DOHH2 (cell line): ENCODE measurements at regions not wholly inside any gene's neighbourhood (a gene's known extent, or its start where the extent isn't known, plus 50 kb on each side); places are given as distances from the start of the nearest gene placed in this dataset.

ENCODE experiments used
- EZH2phosphoT487 ChIP-seq: fragments of 200-600 bp; sonication (generic); IDR thresholded peaks from 2 replicates; pipeline ENCODE4 v1.6.1; 2017; ENCODE audit warnings: borderline replicate concordance, mild to moderate bottlenecking, antibody characterized with exemption, low read length, moderate library complexity, mixed read lengths
- TF ChIP-seq, protein P1 (sequence below): fragments of 200-600 bp; sonication (generic); IDR thresholded peaks from one replicate; pipeline ENCODE4 v1.5.1; 2014; ENCODE audit warnings: antibody characterized with exemption, mild to moderate bottlenecking, low read depth, low read length; ENCODE audit not compliant: poor library complexity, severe bottlenecking

DNA sequence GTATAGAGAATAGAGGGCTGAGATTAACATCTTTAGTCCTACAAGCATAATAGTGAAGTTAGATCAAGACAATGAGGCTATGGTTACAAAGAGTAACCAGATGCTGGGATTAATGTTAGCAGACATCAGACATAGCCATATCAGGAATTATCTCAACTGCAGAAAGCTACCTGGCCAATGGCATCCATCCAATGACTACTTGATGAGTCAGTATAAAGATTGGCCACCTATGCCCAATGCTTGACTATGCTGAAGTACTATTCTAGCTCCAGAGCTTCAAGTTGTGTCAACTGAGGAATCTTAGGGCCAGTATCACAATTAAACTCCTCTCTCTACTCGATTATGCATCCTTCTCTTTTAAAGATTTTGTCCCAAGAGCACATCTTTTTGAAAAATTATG is 541.4 kb downstream of the PRELID2 start:
- TF ChIP-seq, protein P1, sequence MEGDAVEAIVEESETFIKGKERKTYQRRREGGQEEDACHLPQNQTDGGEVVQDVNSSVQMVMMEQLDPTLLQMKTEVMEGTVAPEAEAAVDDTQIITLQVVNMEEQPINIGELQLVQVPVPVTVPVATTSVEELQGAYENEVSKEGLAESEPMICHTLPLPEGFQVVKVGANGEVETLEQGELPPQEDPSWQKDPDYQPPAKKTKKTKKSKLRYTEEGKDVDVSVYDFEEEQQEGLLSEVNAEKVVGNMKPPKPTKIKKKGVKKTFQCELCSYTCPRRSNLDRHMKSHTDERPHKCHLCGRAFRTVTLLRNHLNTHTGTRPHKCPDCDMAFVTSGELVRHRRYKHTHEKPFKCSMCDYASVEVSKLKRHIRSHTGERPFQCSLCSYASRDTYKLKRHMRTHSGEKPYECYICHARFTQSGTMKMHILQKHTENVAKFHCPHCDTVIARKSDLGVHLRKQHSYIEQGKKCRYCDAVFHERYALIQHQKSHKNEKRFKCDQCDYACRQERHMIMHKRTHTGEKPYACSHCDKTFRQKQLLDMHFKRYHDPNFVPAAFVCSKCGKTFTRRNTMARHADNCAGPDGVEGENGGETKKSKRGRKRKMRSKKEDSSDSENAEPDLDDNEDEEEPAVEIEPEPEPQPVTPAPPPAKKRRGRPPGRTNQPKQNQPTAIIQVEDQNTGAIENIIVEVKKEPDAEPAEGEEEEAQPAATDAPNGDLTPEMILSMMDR: no peak
- no peak for TF ChIP-seq EZH2phosphoT487
